HG03095 (cell line): ENCODE measurements at regions not wholly inside any gene's neighbourhood (a gene's known extent, or its start where the extent isn't known, plus 50 kb on each side); places are given as distances from the start of the nearest gene placed in this dataset.

Experiments used
- ATAC-seq: cut with Tn5 transposase; IDR thresholded peaks from one replicate; pipeline ENCODE4 v1.9.1; 2021; ENCODE audit warnings: moderate library complexity; ENCODE audit not compliant: unreplicated experiment

DNA sequence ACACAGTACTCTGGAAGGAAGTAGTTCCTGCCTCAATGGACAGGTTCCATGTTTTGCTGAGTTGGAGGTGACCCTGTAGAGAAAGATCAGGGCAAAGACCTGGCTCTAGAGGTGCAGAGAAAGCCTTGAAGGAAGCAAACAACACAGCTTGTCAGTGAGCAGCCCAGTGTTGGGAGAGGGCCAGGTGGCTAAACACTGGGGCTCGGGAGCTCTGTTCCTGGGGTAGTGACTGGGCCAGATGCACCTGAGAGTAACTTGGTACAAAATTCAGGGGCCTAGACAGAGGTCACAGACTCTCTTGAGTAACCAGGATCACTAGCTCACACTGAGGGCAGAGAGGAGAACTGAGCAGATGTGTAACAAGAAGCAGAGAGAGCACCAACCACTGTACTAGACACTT, 138.4 kb upstream of the NALF2 start:
- ATAC-seq: no peak

DNA sequence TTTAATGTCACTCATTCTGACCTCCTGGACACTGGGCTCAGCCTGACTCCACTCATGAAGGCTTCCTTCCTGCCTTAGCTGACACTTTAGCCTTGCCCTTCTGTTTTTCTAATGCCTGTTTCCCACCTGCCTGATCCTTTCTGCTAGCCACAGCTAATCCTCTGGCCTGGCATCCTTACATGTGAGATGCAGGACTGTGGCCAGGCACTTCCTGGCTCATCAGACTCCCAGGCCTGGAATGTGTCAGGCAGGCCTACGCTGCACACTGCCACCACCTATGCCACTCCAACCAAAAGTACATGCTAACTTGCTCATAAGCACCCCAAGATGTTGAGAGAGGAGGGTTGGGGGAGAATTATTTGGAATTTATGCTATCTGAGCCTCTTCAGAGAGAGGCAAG, 138.8 kb upstream of the NALF2 start:
- no peak for ATAC-seq

DNA sequence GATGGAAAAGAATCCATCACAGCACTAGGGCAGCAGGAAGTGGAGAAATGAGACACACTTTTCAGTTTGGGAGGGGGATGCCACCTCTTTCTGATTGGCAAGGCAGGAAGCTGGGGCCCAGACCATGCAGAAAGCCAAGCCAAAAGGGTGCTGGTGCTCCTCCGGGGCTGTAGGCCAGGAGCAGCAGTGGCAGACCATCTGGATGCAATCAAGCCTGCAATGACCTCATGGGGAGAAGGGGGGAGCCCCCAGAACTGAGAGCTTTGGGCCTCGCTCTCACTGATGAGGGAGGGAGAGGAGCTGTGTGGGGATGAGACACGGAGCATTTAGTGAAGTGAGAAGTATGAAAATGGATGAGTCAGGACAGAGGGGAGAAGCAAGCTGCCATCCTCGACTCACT, 141.3 kb upstream of the NALF2 start:
- peak; percentile 79 for ATAC-seq

DNA sequence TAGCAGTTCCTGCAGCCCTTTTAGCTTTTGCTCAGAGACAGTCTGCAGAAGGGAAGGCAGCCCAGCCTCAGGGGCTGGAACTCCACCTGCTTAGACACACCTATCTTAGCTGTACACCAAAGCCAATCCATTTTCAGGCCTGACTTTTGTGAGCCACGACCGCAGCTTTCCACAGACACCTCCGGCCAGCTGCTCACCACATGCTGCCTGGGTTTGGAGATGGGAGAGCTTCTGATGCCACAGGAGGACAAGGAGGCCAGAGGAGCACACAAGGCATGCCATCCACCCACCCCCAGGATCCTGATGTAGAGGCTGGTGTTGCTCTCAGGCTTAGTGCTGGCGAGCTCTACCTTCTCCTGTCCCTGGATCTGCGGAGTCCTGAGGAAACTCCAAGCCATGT, 141.8 kb upstream of the NALF2 start:
- ATAC-seq: no peak

DNA sequence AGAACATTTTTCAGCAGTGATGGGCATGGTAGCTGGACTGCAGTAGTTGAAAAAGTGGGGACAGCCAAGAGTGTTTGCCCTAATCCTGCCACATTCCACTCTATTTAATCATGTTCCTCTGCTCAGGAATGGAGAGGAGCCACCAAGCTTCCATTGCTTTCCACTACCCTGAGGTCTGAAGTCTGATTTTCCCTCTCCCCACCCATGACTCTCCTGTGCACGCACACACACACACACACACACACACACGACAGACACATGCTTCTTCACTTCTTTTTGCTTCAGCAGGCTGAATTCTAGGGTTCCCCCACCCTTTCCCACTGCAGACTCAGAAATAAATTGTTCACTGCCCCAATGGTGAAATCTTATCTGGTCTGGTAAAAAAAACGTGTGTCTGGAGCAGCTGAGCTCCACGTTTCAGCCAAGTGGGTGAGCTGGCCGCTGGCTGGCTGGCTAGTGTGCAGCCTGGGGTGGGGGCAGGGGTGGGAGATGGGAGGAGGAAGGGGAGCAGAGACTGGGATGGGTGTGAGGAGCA, 142.7 kb upstream of the NALF2 start:
- no peak for ATAC-seq

DNA sequence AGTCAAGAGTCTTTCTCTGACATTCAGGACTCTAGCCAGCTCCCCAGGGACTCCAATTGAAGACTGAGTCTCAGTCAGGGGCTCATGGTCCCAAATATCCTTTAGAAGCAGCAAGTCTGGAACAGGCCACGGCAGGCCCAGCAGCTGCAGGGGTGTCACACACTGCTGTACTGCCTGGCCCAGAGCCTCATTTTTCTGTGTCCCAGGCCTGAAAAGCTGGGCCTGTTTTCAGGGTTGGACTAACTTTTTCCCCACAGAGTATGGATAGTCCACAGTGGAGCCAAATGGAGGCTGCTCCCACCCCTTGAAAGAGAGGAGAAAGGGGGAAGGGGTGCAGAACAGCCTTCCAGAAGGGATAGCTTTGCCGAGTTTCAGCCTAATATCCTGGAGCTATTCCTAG, 146.8 kb upstream of the NALF2 start:
- no peak for ATAC-seq

DNA sequence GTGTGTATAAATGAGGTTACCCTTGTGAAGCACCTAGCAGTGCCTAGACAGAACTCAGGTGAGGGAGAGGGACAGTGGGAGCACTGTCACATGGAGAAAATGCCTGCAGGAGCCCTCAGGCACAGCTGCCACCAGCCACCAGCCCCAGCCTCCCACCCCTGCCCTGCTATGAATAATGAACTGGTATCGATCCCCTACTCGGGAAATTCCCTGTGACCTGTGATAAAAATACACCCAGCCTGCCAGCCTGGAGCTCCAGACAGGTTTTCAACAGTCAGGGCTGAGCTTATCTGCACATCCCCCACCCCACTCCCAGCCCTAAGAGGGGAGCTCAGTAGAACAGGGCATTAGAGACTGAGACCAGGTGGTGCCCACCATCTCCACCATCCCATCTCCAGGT, 159.6 kb upstream of the PJA1 start:
- no peak for ATAC-seq

DNA sequence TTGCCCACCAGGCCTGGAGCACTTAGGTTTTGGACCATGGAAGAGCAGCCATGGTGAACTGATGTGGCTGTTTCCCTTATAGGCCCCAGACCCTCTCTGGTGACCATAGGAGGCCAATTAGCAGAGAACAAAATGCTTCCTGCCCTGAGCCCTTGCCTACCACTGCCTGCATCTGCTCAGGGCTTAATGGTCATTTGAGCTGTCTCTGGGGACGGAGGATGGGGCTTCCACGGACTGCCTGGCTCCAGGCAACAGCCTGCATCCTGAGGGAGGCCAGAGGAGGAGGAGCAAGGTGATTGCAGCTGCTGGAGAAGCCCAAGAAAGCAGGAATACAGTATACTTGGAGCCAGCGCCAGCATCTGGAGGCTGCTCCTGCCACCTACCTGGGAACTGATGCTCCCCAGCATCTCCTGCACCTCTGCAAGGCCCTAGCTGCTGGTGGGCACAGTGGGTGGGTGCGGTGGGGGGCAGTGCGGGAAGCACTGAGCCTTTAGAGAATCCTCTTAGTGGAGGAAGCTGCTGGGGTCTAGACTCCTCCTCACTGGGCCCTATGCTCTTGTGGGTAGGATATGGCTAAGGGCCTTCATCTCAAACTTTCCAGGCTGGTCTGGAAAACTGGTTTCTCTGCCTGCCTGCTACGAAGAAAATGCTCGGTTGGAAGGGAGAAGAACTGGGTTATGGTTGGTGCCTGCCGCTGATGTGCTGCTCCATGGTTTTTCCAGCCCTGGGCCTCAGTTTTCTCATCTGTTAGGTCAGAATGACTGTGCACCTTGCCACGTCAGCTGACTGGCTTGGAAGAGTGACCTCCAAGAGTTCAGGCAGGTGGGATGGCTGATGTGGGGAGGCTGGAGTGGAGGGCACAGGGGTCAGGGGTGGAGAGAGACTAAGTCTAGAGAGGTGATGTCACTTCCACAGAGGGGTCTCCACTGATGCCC, 158.8 kb upstream of the PJA1 start:
- ATAC-seq: no peak

- no peak for ATAC-seq
These were observed 156.5 kb upstream of the PJA1 start for GRCh38 chrX:69321789-69322188.

GRCh38 chrX:69321006-69321655, 155.9 kb upstream of the PJA1 start:
- no peak for ATAC-seq

- no peak for ATAC-seq
These were observed 154.9 kb upstream of the PJA1 start for GRCh38 chrX:69320116-69320515.

DNA sequence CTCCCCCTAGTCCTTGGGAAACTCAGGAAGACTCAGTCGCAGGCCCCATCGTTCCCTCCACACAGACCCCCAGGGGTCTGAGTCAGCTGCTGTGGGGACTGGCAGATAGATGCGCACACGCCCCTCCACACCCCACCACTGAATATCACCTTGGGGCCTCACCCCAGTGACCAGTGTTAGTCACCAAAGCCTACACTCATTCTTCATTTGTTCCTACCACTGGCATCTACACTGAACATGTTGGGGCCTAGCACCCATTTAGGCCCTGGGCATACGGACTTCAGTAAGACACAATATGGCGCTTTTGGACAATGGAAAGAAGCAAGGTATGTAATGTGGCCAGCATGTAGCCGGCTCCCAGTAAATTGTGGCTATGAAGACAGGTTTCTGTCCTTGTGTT, 154.1 kb upstream of the PJA1 start:
- ATAC-seq: no peak

- no peak for ATAC-seq
These were observed 153.5 kb upstream of the PJA1 start for GRCh38 chrX:69318651-69319340.

- no peak for ATAC-seq
These were observed 152.5 kb upstream of the PJA1 start for GRCh38 chrX:69317721-69318120.

- no peak for ATAC-seq
These were observed 149.4 kb upstream of the PJA1 start for GRCh38 chrX:69314436-69315348.

GRCh38 chrX:69313617-69314290, 148.5 kb upstream of the PJA1 start:
- no peak for ATAC-seq

DNA sequence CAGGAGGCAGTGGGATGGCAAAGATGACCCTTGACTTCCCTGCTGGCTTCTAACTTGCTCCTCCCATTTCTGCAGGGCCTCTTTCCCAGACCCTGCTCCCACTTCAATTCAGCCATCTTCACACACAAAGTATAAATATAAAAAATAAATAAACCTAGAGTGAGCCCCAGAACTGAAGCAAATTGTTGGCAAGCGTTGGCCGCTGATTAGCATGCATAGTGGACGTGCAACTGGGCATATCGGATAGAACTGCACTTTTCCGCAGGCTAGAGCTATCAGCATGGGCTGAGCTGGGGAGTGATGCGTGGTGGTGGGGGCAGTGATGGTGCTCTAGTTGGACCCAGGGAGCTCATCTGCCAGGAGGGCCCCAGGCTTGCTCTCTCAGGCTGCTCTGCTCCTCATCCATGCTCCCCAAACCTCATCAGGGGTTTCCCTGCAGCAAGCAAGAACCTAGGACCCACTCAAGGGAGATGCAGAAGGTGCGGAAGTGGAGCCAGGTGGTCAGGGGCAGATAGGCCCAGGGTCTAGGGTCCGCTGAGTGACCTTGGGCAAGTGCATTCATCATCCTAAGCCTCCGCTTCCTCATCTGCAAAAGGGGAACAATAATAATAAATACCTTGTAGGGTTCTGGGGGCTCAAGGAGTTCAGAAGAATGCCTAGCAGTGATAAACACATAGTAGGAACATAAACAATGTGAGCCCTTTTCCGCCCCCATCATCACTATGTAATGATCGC, 146.8 kb upstream of the PJA1 start:
- no peak for ATAC-seq

- no peak for ATAC-seq
These were observed 144.0 kb upstream of the PJA1 start for GRCh38 chrX:69309074-69309792.

DNA sequence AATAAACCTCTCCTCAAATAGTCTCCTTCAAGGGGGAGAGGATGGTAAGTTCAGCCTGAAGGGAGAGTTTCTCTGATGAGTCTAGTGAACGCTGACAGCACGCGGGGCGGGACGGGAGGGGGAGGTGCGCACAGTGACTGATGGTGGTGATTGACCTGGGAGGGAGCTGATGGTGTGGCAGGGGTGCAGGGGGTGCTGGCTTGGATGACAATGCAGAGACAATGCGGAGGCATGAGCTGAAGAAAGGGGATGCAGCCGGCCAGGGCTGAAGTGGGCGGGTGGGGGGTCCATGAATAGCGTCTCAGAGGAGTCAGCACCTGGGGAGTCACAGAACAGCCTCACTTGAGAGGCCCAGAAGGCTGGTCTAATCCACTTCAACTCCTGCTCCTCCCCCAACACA, 142.5 kb upstream of the PJA1 start:
- ATAC-seq: no peak
